GM23338 (cell line): ENCODE measurements at regions not wholly inside any gene's neighbourhood (a gene's known extent, or its start where the extent isn't known, plus 50 kb on each side); places are given as distances from the start of the nearest gene placed in this dataset.
"Not testable (repeated sequence)": the region's sequence is repeated elsewhere in the genome, so short reads cannot be mapped to it uniquely, and the experiment has no call there.

Source experiments
- ATAC-seq: fragments of 200-7000 bp; cut with Tn5 transposase; 3 replicates; pipeline ENCODE4 v1.9.1; 2020
- DNase-seq: peaks from one replicate; pipeline ENCODE4 v3.0.0-alpha.2; 2015; ENCODE audit warnings: low spot score
- H2AFZ ChIP-seq: fragments of 200-600 bp; sonication (generic); 2 replicates; pipeline ENCODE4 v1.8.0; 2016; ENCODE audit warnings: antibody characterized with exemption, mild to moderate bottlenecking, moderate library complexity
- H3F3A ChIP-seq: fragments of 200-600 bp; sonication (generic); replicated peaks from 2 replicates; pipeline ENCODE4 v1.8.0; 2017; ENCODE audit warnings: antibody characterized with exemption, mixed run types, low read depth
- H3K27ac ChIP-seq: fragments of 200-600 bp; sonication (generic); 2 replicates; pipeline ENCODE4 v1.6.1; 2016; ENCODE audit warnings: low read depth
- H3K27me3 ChIP-seq: fragments of 200-600 bp; sonication (generic); 2 replicates; pipeline ENCODE4 v1.8.0; 2016; ENCODE audit warnings: mild to moderate bottlenecking, mixed run types, moderate library complexity; ENCODE audit not compliant: insufficient read depth
- H3K36me3 ChIP-seq: fragments of 200-600 bp; sonication (generic); 2 replicates; pipeline ENCODE4 v1.8.0; 2016; ENCODE audit warnings: mild to moderate bottlenecking; ENCODE audit not compliant: insufficient read depth
- H3K4me1 ChIP-seq: fragments of 200-600 bp; sonication (generic); 2 replicates; pipeline ENCODE4 v1.8.0; 2016; ENCODE audit warnings: mild to moderate bottlenecking, moderate library complexity; ENCODE audit not compliant: insufficient read depth
- H3K4me2 ChIP-seq: fragments of 200-600 bp; sonication (generic); 2 replicates; pipeline ENCODE4 v1.7.1; 2017; ENCODE audit warnings: mixed run types
- H3K4me3 ChIP-seq: fragments of 200-600 bp; sonication (generic); 2 replicates; pipeline ENCODE4 v1.6.1; 2016; ENCODE audit warnings: mixed run types
- H3K79me2 ChIP-seq: fragments of 200-600 bp; sonication (generic); replicated peaks from 2 replicates; pipeline ENCODE4 v1.8.0; 2017; ENCODE audit warnings: mild to moderate bottlenecking; ENCODE audit not compliant: insufficient read depth
- H3K9me2 ChIP-seq: fragments of 200-600 bp; sonication (generic); 2 replicates; pipeline ENCODE4 v1.8.0; 2017; ENCODE audit not compliant: insufficient read depth
- H4K20me1 ChIP-seq: fragments of 200-600 bp; sonication (generic); replicated peaks from 2 replicates; pipeline ENCODE4 v1.8.0; 2017; ENCODE audit warnings: mild to moderate bottlenecking; ENCODE audit not compliant: insufficient read depth
- H3K27ac Mint-ChIP-seq: 2 replicates; pipeline ENCODE4 v1.8.0; 2020; ENCODE audit warnings: inconsistent platforms, mild to moderate bottlenecking, moderate library complexity, mixed read lengths
- H3K27me3 Mint-ChIP-seq: 3 replicates; pipeline ENCODE4 v1.8.0; 2022; ENCODE audit warnings: low read depth, mild to moderate bottlenecking, moderate library complexity, mixed read lengths, inconsistent platforms; ENCODE audit not compliant: insufficient read depth, poor library complexity
- H3K36me3 Mint-ChIP-seq: 3 replicates; pipeline ENCODE4 v1.8.0; 2021; ENCODE audit warnings: low read depth, mild to moderate bottlenecking, inconsistent platforms, moderate library complexity, mixed read lengths
- H3K4me1 Mint-ChIP-seq: 3 replicates; pipeline ENCODE4 v1.8.0; 2020; ENCODE audit warnings: mild to moderate bottlenecking, inconsistent platforms, mixed read lengths
- H3K4me3 Mint-ChIP-seq: 3 replicates; pipeline ENCODE4 v1.8.0; 2021; ENCODE audit warnings: moderate library complexity, mild to moderate bottlenecking, inconsistent platforms, mixed read lengths
- H3K9me3 Mint-ChIP-seq: 3 replicates; pipeline ENCODE4 v1.8.0; 2020; ENCODE audit warnings: moderate library complexity, mild to moderate bottlenecking, inconsistent platforms, mixed read lengths
- CREB1 ChIP-seq: fragments of 250-450 bp; sonication (Bioruptor Pico); IDR thresholded peaks from 2 replicates; pipeline ENCODE4 v1.5.0; 2020; ENCODE audit warnings: low read depth, mild to moderate bottlenecking, moderate library complexity
- EZH2 ChIP-seq: fragments of 200-600 bp; sonication (generic); IDR thresholded peaks from one replicate; pipeline ENCODE4 v1.8.0; 2017; ENCODE audit warnings: antibody characterized with exemption, mild to moderate bottlenecking, low read depth; ENCODE audit not compliant: unreplicated experiment
- EZH2phosphoT487 ChIP-seq: fragments of 200-600 bp; sonication (generic); IDR thresholded peaks from one replicate; pipeline ENCODE4 v1.8.1; 2018; ENCODE audit warnings: antibody characterized with exemption; ENCODE audit not compliant: unreplicated experiment
- JUNB ChIP-seq: IDR thresholded peaks from one replicate; pipeline ENCODE4 v1.6.1; 2016; ENCODE audit warnings: antibody characterized with exemption; ENCODE audit not compliant: unreplicated experiment
- STAT1 ChIP-seq: IDR thresholded peaks from one replicate; pipeline ENCODE4 v1.6.1; 2016; ENCODE audit warnings: antibody characterized with exemption; ENCODE audit not compliant: unreplicated experiment
- ZNF331 ChIP-seq: fragments of 250-450 bp; sonication (Bioruptor Pico); IDR thresholded peaks from 2 replicates; pipeline ENCODE4 v1.5.0; 2020; ENCODE audit warnings: low read depth, mild to moderate bottlenecking, moderate library complexity
- TF ChIP-seq, protein P1 (sequence below): IDR thresholded peaks from 2 replicates; pipeline ENCODE4 v1.6.1; 2016; ENCODE audit warnings: antibody characterized with exemption
- TF ChIP-seq, protein P2 (sequence below): IDR thresholded peaks from one replicate; pipeline ENCODE4 v1.6.1; 2018; ENCODE audit warnings: antibody characterized with exemption; ENCODE audit not compliant: unreplicated experiment

DNA sequence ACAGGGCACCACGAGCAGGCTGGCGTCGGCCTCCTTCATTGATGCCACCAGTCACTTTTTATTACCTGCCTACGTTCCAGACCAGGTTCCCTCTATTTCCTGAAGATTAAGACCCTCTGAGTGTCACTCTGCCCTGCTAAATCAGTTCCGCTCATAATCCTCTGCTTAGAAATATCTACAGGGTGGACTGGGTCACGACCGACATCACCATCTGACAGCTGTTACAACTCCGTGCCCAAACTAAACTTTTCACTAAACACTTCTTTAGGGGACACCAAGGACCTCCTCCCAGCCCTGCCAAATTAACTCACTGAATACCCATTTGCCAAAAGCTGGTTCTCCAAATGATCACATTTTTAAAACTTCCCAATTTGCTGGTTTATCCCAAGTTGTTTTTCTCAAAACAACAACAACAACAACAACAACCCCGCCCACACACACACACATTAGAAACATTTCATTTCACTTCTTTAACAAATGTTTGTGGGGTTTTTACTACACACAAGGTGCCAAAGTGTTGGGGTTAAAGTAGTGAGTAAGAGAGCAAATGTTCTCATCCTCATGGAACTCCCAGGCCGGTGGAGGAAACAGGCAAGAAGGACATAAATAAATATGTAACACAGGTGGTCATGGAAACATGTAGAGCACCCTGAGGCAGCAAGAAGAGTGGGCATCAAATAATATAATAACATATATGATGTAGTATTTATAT, 72.0 kb upstream of the PEG3 start:
- Histone ChIP-seq H3K36me3 (0 out of 2 replicates have a peak, but pooled peaks cover 4% of the 10 kb centered on the region), H3K9me2 (no peaks in the 10 kb centered on the region), H3K4me1 (no peaks in the 10 kb centered on the region), H3K4me2 (no peak overlapping the region), H3K79me2 (no peaks in the 10 kb centered on the region), H4K20me1 (no peaks in the 10 kb centered on the region), H3K4me3 (no peak overlapping the region; the same call in 1 of the 2 replicates), H3F3A (no peaks in the 10 kb centered on the region), H2AFZ (no peak overlapping the region), H3K27me3 (no peaks in the 10 kb centered on the region), H3K27ac (no peak overlapping the region)
- Mint-ChIP-seq H3K9me3 (peaks cover 97% of the 10 kb centered on the region), H3K4me1 (no peaks in the 10 kb centered on the region), H3K4me3 (no peak overlapping the region), H3K36me3 (peaks cover 50% of the 10 kb centered on the region), H3K27ac (no peak overlapping the region), H3K27me3 (no peaks in the 10 kb centered on the region)
- no peak for TF ChIP-seq JUNB
- no peak for TF ChIP-seq ZNF331 (CRISPR knock-in tag)
- TF ChIP-seq, protein P1, sequence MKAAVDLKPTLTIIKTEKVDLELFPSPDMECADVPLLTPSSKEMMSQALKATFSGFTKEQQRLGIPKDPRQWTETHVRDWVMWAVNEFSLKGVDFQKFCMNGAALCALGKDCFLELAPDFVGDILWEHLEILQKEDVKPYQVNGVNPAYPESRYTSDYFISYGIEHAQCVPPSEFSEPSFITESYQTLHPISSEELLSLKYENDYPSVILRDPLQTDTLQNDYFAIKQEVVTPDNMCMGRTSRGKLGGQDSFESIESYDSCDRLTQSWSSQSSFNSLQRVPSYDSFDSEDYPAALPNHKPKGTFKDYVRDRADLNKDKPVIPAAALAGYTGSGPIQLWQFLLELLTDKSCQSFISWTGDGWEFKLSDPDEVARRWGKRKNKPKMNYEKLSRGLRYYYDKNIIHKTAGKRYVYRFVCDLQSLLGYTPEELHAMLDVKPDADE = no peak
- TF ChIP-seq, protein P2, sequence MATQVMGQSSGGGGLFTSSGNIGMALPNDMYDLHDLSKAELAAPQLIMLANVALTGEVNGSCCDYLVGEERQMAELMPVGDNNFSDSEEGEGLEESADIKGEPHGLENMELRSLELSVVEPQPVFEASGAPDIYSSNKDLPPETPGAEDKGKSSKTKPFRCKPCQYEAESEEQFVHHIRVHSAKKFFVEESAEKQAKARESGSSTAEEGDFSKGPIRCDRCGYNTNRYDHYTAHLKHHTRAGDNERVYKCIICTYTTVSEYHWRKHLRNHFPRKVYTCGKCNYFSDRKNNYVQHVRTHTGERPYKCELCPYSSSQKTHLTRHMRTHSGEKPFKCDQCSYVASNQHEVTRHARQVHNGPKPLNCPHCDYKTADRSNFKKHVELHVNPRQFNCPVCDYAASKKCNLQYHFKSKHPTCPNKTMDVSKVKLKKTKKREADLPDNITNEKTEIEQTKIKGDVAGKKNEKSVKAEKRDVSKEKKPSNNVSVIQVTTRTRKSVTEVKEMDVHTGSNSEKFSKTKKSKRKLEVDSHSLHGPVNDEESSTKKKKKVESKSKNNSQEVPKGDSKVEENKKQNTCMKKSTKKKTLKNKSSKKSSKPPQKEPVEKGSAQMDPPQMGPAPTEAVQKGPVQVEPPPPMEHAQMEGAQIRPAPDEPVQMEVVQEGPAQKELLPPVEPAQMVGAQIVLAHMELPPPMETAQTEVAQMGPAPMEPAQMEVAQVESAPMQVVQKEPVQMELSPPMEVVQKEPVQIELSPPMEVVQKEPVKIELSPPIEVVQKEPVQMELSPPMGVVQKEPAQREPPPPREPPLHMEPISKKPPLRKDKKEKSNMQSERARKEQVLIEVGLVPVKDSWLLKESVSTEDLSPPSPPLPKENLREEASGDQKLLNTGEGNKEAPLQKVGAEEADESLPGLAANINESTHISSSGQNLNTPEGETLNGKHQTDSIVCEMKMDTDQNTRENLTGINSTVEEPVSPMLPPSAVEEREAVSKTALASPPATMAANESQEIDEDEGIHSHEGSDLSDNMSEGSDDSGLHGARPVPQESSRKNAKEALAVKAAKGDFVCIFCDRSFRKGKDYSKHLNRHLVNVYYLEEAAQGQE = no peak
- TF ChIP-seq EZH2phosphoT487 = no peak
- no peak for TF ChIP-seq EZH2
- no peak for TF ChIP-seq CREB1 (CRISPR knock-in tag)
- TF ChIP-seq STAT1 = no peak
- DNase-seq (no peak), ATAC-seq (no peak)

DNA sequence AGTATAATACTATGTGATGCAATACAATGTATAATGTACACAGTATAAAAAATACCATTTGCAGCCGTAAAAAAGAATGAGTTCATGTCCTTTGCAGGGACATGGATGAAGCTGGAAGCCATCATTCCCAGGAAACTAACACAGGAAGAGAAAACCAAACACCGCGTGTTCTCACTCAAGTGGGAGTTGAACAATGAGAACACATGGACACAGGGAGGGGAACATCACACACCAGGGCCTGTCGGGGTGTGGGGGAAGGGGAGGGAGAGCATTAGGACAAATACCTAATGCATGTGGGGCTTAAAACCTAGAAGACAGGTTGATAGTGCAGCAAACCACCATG, 72.6 kb upstream of the PEG3 start:
- H3F3A ChIP-seq, H3K4me1 Mint-ChIP-seq, H3K4me2 ChIP-seq, ATAC-seq, H4K20me1 ChIP-seq, H3K27ac Mint-ChIP-seq, H3K27me3 Mint-ChIP-seq, H3K4me3 ChIP-seq, H3K9me2 ChIP-seq, H3K27me3 ChIP-seq, H3K27ac ChIP-seq, H3K4me1 ChIP-seq, H2AFZ ChIP-seq, H3K4me3 Mint-ChIP-seq, DNase-seq, H3K79me2 ChIP-seq, H3K36me3 ChIP-seq: not testable (repeated sequence)
- Mint-ChIP-seq H3K36me3 (peaks cover 46% of the 10 kb centered on the region), H3K9me3 (peaks cover 96% of the 10 kb centered on the region)
